ENCODE measurements at regions not wholly inside any gene's neighbourhood (a gene's known extent, or its start where the extent isn't known, plus 50 kb on each side); places are given as distances from the start of the nearest gene placed in this dataset.

DNA sequence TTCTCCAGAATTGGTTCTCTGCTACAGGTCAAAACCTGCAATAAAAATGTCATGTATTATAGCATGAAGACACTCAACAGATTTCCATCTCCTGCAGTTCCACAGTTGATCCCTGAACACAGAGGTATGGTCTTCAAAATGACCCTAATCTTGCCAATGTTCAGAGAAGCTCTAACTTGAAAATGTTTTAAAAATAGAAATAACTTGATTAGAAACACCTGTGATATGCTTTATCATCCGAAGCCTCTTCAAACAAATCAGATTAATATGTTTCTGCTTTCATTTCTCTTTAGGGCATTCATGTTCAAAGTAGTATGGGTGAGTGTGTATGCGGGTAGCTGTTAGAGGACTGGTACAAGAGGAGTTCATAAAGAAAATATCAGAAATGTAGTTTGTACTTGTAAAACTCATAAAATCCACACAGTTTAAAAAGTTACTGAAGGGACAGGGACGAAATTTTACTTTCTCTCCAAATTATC is 60.4 kb downstream of the KCNRG start:
- no peak for DNase-seq
- Histone ChIP-seq H3K27me3 (replicated peaks in 1 of 7) (peaks cover 0 to 6% (median 0%) of the 10 kb centered on the region in 7 donors), H3K4me3 (peak overlapping the region in 1 of 8 donors; percentile 4), H3K4me1 (peaks cover 2 to 100% (median 78%) of the 10 kb centered on the region in 6 donors), H3K36me3 (peaks cover 0 to 6% (median 0%) of the 10 kb centered on the region in 6 donors), H3K9me3 (no peaks in the 10 kb centered on the region), H3K27ac (peak overlapping the region in 7 of 8 donors; percentile 11 to 95 (median 47))
- whole genome bisulfite sequencing, 5 donors: 43 to 64% (median 60%) methylated on average over 3 of the region's 3 CpGs
- TF ChIP-seq POLR2AphosphoS5 (IDR thresholded peaks at IDR 0.05) (no peak), POLR2A (IDR thresholded peaks at IDR 0.05) (no peak)
- TF ChIP-seq, protein P1, sequence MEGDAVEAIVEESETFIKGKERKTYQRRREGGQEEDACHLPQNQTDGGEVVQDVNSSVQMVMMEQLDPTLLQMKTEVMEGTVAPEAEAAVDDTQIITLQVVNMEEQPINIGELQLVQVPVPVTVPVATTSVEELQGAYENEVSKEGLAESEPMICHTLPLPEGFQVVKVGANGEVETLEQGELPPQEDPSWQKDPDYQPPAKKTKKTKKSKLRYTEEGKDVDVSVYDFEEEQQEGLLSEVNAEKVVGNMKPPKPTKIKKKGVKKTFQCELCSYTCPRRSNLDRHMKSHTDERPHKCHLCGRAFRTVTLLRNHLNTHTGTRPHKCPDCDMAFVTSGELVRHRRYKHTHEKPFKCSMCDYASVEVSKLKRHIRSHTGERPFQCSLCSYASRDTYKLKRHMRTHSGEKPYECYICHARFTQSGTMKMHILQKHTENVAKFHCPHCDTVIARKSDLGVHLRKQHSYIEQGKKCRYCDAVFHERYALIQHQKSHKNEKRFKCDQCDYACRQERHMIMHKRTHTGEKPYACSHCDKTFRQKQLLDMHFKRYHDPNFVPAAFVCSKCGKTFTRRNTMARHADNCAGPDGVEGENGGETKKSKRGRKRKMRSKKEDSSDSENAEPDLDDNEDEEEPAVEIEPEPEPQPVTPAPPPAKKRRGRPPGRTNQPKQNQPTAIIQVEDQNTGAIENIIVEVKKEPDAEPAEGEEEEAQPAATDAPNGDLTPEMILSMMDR (IDR thresholded peaks at IDR 0.05 in 8 of 11, conservative IDR thresholded peaks at IDR 0.05 in 3 of 11): no peak
- intact Hi-C loops (cut with DNase I; ENCODE audit: low total_unique reads): no loop called here

DNA sequence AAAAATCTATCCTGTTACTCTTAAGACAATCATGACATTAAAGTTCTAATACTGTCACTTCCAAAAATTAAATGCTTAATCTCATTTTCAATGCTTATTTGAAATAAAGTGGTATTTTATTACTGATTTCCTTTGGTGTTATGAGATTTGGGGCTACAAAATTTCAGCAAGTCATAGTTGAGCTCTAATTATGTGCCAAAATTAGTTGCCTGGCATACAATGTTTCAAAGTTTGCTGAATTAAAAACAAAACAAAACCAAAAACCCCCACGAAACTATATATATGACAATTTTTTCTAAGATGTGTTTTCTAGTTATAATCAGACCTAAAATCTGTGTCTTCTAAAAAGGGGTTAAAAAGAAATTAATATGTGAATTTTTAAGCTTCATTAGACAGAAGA is 62.2 kb downstream of the KCNRG start:
- H3K27ac ChIP-seq: peak overlapping the region in 6 of 8 donors; percentile 28 to 95 (median 92)
- H3K4me1 ChIP-seq: peaks cover 0 to 89% (median 67%) of the 10 kb centered on the region in 6 donors
- H3K9me3 ChIP-seq: no peaks in the 10 kb centered on the region
- no peak overlapping the region for H3K4me3 ChIP-seq
- intact Hi-C loops (cut with DNase I; ENCODE audit: low total_unique reads): no loop called here
- no peaks in the 10 kb centered on the region for H3K36me3 ChIP-seq
- TF ChIP-seq POLR2AphosphoS5 (IDR thresholded peaks at IDR 0.05) (no peak), POLR2A (IDR thresholded peaks at IDR 0.05) (no peak)
- TF ChIP-seq, protein P1 (IDR thresholded peaks at IDR 0.05 in 8 of 11, conservative IDR thresholded peaks at IDR 0.05 in 3 of 11): no peak
- no peak for DNase-seq
- WGBS, 5 donors: 41 to 46% (median 43%) methylated on average over 1 of the region's 1 CpG
- H3K27me3 ChIP-seq (replicated peaks in 1 of 7): peaks cover 0 to 6% (median 0%) of the 10 kb centered on the region in 7 donors

DNA sequence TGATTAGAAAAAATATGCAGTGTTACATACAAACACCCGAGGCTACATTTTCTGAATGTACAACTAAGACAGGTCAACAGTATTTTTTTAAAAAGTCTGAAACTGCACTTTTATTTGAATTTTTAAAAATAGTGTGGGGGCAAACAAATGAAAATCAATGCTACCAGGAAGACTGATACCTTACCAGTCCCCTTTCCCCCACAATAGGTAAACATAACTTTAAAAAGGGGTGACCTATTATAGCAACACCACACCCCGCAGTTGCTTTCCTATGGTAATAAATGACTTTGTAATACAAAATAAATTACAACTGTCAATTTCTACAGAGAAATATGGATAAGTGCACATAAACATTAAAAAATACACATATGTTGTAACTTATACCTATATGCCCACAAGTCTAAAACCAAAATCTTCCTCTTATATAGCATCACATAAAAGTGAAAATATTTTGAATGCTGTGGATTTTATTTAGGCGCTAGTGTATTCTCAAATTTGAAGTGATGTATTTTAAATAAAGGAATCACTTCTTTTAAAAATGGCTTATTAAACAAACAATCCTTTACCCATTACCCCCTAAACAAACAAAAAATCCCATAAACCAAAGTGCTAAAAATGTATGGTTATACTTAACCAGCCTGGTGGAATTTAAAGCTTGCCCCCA is 63.1 kb downstream of the KCNRG start:
- no peaks in the 10 kb centered on the region for H3K9me3 ChIP-seq
- WGBS, 5 donors: 42 to 59% (median 58%) methylated on average over 3 of the region's 3 CpGs
- peak overlapping the region in 4 of 8 donors; percentile 66 to 87 (median 81) for H3K4me3 ChIP-seq
- H3K36me3 ChIP-seq: no peaks in the 10 kb centered on the region
- intact Hi-C loops (cut with DNase I; ENCODE audit: low total_unique reads): no loop called here
- peak overlapping the region in 7 of 8 donors; percentile 90 to 95 (median 93) for H3K27ac ChIP-seq
- no peak for DNase-seq
- TF ChIP-seq, protein P1 (IDR thresholded peaks at IDR 0.05 in 8 of 11, conservative IDR thresholded peaks at IDR 0.05 in 3 of 11): no peak
- TF ChIP-seq POLR2AphosphoS5 (IDR thresholded peaks at IDR 0.05) (no peak), POLR2A (IDR thresholded peaks at IDR 0.05) (no peak)
- H3K4me1 ChIP-seq: peaks cover 7 to 89% (median 69%) of the 10 kb centered on the region in 6 donors
- H3K27me3 ChIP-seq (replicated peaks in 1 of 7): peaks cover 0 to 6% (median 0%) of the 10 kb centered on the region in 7 donors

DNA sequence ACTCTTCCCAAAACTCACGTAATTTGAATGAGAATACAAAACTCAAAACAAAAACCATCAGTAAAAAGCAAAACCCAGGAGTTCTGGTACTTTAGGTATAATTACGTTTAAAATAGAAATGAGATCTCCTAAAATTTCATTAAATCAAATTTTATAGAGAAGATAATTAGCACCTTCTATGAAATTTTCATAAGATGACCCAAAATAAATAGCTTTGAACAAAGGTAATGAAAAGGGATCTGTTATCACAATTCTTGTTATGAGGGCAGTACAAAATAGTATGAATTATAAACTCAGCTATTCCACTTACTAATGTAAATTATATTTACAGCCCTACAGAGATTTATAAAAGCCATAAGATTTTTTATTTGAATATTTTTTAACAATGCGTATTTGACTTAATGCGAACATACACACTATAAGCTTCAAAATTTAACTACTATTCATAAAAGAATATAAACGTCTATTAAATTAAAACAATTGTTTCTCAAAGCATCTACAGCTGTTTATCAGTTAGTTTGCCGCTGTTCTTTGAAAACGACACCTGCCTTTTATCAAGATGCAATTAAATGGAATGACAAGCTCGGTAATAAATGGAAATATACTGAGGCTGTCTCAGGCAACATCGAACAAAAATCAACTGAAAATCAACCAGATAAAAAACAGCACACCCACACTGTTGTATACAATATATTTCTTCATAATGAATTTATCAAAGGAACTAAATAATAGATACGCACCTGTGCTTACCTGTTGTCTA is 63.8 kb downstream of the KCNRG start:
- intact Hi-C loops (cut with DNase I; ENCODE audit: low total_unique reads): no loop called here
- Histone ChIP-seq H3K4me1 (peaks cover 9 to 89% (median 69%) of the 10 kb centered on the region in 6 donors), H3K27ac (peak overlapping the region in 7 of 8 donors; percentile 90 to 95 (median 93)), H3K36me3 (no peaks in the 10 kb centered on the region), H3K4me3 (peak overlapping the region in 6 of 8 donors; percentile 66 to 91 (median 82)), H3K27me3 (replicated peaks in 1 of 7) (peaks cover 0 to 6% (median 0%) of the 10 kb centered on the region in 7 donors), H3K9me3 (no peaks in the 10 kb centered on the region)
- no peak for TF ChIP-seq POLR2A (IDR thresholded peaks at IDR 0.05)
- no peak for TF ChIP-seq POLR2AphosphoS5 (IDR thresholded peaks at IDR 0.05)
- TF ChIP-seq, protein P1 (IDR thresholded peaks at IDR 0.05 in 8 of 11, conservative IDR thresholded peaks at IDR 0.05 in 3 of 11): no peak
- no peak for DNase-seq
- WGBS, 5 donors: 29 to 43% (median 36%) methylated on average over 10 of the region's 10 CpGs
